SK-N-SH (cell line): ENCODE measurements at regions not wholly inside any gene's neighbourhood (a gene's known extent, or its start where the extent isn't known, plus 50 kb on each side); places are given as distances from the start of the nearest gene placed in this dataset.

ENCODE experiments used
- CTCF ChIA-PET: fragments of 300-600, 350-600 bp; formaldehyde crosslinking; extraction: SDS; loops from one replicate; lab custom pipeline; 2021; lab: Yijun Ruan, JAX
- POLR2A ChIA-PET: fragments of 350-600 bp; sonication (Branson Sonifier 250); formaldehyde crosslinking; extraction: SDS; loops from one replicate; lab custom pipeline; 2020; ENCODE audit warnings: antibody characterized with exemption, inconsistent platforms; lab: Yijun Ruan, JAX
- DNase-seq: peaks from one replicate; pipeline ENCODE4 v3.0.0; 2012
- H2AFZ ChIP-seq: fragments of 200-600 bp; sonication (generic); 2 replicates; pipeline ENCODE4 v1.8.1; 2016; ENCODE audit warnings: antibody characterized with exemption, mild to moderate bottlenecking, low read depth
- H3F3A ChIP-seq: fragments of 200-600 bp; sonication (generic); replicated peaks from 2 replicates; pipeline ENCODE3; 2016; ENCODE audit warnings: antibody characterized with exemption, mild to moderate bottlenecking; ENCODE audit not compliant: insufficient read depth
- H3K27ac ChIP-seq, 2 experiments: fragments of 200-500 bp in 1 of 2; fragments of 200-600 bp in 1 of 2; sonication (Bioruptor generic) in 1 of 2; sonication (generic), shearing (Covaris generic) in 1 of 2; 2 replicates each; pipeline versions ENCODE4 v1.5.1 to v1.6.1; 2014 to 2016; ENCODE audit warnings: low read depth in 2 of 2, inconsistent platforms in 1 of 2, low read length in 1 of 2, mild to moderate bottlenecking in 1 of 2, mixed read lengths in 1 of 2
- H3K27me3 ChIP-seq: fragments of 200-600 bp; sonication (generic), shearing (Covaris generic); 2 replicates; pipeline ENCODE4 v1.6.1; 2016; ENCODE audit warnings: mixed run types; ENCODE audit not compliant: insufficient read depth
- H3K36me3 ChIP-seq, 2 experiments: fragments of 200-500 bp in 1 of 2; fragments of 200-600 bp in 1 of 2; sonication (Bioruptor generic) in 1 of 2; sonication (generic) in 1 of 2; replicated peaks in 1 of 2; 2 replicates each; pipeline versions ENCODE3 to v1.5.1; 2014 to 2016; ENCODE audit warnings: low read length in 1 of 2, mild to moderate bottlenecking in 1 of 2; ENCODE audit not compliant: insufficient read depth in 2 of 2, control insufficient read depth in 1 of 2
- H3K4me1 ChIP-seq, 2 experiments: fragments of 200-500 bp in 1 of 2; fragments of 200-600 bp in 1 of 2; sonication (Bioruptor generic) in 1 of 2; sonication (generic), shearing (Covaris generic) in 1 of 2; 2 replicates each; pipeline versions ENCODE4 v1.5.1 to v1.6.1; 2014 to 2016; ENCODE audit warnings: low read depth in 1 of 2, low read length in 1 of 2, mixed run types in 1 of 2; ENCODE audit not compliant: insufficient read depth in 2 of 2, control insufficient read depth in 1 of 2
- H3K4me2 ChIP-seq: fragments of 200-600 bp; sonication (generic), shearing (Covaris generic); 2 replicates; pipeline ENCODE4 v1.6.1; 2017; ENCODE audit warnings: mixed run types
- H3K4me3 ChIP-seq, 2 experiments: fragments of 200-500 bp in 1 of 2; fragments of 200-600 bp in 1 of 2; sonication (Bioruptor generic) in 1 of 2; sonication (generic), shearing (Covaris generic) in 1 of 2; 2 replicates each; pipeline versions ENCODE4 v1.5.1 to v1.8.1; 2014 to 2016; ENCODE audit warnings: low read depth in 2 of 2, inconsistent platforms in 1 of 2, low read length in 1 of 2, mild to moderate bottlenecking in 1 of 2, mixed read lengths in 1 of 2, moderate library complexity in 1 of 2
- H3K79me2 ChIP-seq: fragments of 200-600 bp; sonication (generic); 2 replicates; pipeline ENCODE4 v1.8.1; 2017; ENCODE audit warnings: mild to moderate bottlenecking; ENCODE audit not compliant: insufficient read depth
- H3K9ac ChIP-seq: fragments of 200-600 bp; sonication (generic); 2 replicates; pipeline ENCODE4 v1.6.1; 2017; ENCODE audit warnings: mixed run types
- H3K9me2 ChIP-seq: fragments of 200-600 bp; sonication (generic); 2 replicates; pipeline ENCODE4 v1.6.1; 2017; ENCODE audit warnings: mixed run types
- H3K9me3 ChIP-seq: fragments of 200-600 bp; sonication (generic); 2 replicates; pipeline ENCODE4 v1.6.1; 2017; ENCODE audit warnings: mixed run types, mild to moderate bottlenecking, moderate library complexity
- H4K20me1 ChIP-seq: fragments of 200-600 bp; sonication (generic); 2 replicates; pipeline ENCODE4 v1.6.1; 2017; ENCODE audit warnings: mild to moderate bottlenecking, mixed run types; ENCODE audit not compliant: insufficient read depth
- EZH2phosphoT487 ChIP-seq: fragments of 200-600 bp; sonication (generic); IDR thresholded peaks from 2 replicates; pipeline ENCODE4 v1.6.1; 2017; ENCODE audit warnings: low read depth, mixed run types, mild to moderate bottlenecking, antibody characterized with exemption, moderate library complexity, borderline replicate concordance
- FOSL2 ChIP-seq: IDR thresholded peaks from 2 replicates; pipeline ENCODE4 v1.4.0; 2012; ENCODE audit warnings: low read depth, mild to moderate bottlenecking, moderate library complexity, borderline replicate concordance
- FOXJ3 ChIP-seq: sonication (generic); formaldehyde crosslinking; IDR thresholded peaks from 2 replicates; pipeline ENCODE4 v1.5.1; 2020; ENCODE audit warnings: mild to moderate bottlenecking, missing genetic modification reagents
- FOXM1 ChIP-seq: IDR thresholded peaks from 2 replicates; pipeline ENCODE4 v1.4.0; 2012; ENCODE audit warnings: low read depth, mild to moderate bottlenecking
- IRF3 ChIP-seq: fragments of 150-350 bp; IDR thresholded peaks from 2 replicates; pipeline ENCODE4 v1.6.1; 2016; ENCODE audit warnings: mild to moderate bottlenecking, low read depth, low read length
- MAX ChIP-seq: IDR thresholded peaks from 2 replicates; pipeline ENCODE4 v1.4.0; 2012; ENCODE audit warnings: low read depth
- MEF2A ChIP-seq: IDR thresholded peaks from 2 replicates; pipeline ENCODE4 v1.4.0; 2012; ENCODE audit warnings: low read depth, borderline replicate concordance
- NFIC ChIP-seq: IDR thresholded peaks from 2 replicates; pipeline ENCODE4 v1.4.0; 2012; ENCODE audit warnings: borderline replicate concordance
- REST ChIP-seq: IDR thresholded peaks from 2 replicates; pipeline ENCODE4 v1.6.1; 2012; ENCODE audit warnings: mild to moderate bottlenecking, low read depth, low read length, moderate library complexity
- TAF1 ChIP-seq: IDR thresholded peaks from 2 replicates; pipeline ENCODE4 v1.6.1; 2012; ENCODE audit warnings: low read depth, mild to moderate bottlenecking, low read length, moderate library complexity, borderline replicate concordance
- USF1 ChIP-seq: IDR thresholded peaks from 2 replicates; pipeline ENCODE4 v1.4.0; 2012; ENCODE audit warnings: low read depth, borderline replicate concordance
- YY1 ChIP-seq: IDR thresholded peaks from 2 replicates; pipeline ENCODE4 v1.4.0; 2012; ENCODE audit warnings: low read depth, mild to moderate bottlenecking
- WGBS: methylation state at CpG from one replicate; pipeline ENCODE4 v1.1.6; 2017; ENCODE audit warnings: low lambda C conversion rate; 5-methylcytosine and 5-hydroxymethylcytosine counted together

- Histone ChIP-seq H3K27me3 (no peaks in the 10 kb centered on the region), H3F3A (no peaks in the 10 kb centered on the region), H3K27ac (no peak overlapping the region), H3K4me1 (peaks cover 0 to 16% of the 10 kb centered on the region in 2 experiments; a peak in 2 of 4 replicates), H3K9me3 (no peaks in the 10 kb centered on the region), H4K20me1 (no peaks in the 10 kb centered on the region), H3K9ac (no peak overlapping the region), H2AFZ (no peak overlapping the region), H3K36me3 (no peaks in the 10 kb centered on the region), H3K9me2 (no peaks in the 10 kb centered on the region), H3K4me2 (no peak overlapping the region), H3K4me3 (no peak overlapping the region), H3K79me2 (no peaks in the 10 kb centered on the region)
- 27% methylated on average over 1 of the region's 1 CpG for WGBS
- no peak for DNase-seq
- CTCF ChIA-PET, result interaction anchor here (2.4 kb wide), 1 partner anchor 221 kb away, joined by 9 read pairs; no protein-coding TSS in a partner anchor
- no peak for TF ChIP-seq EZH2phosphoT487
- no peak for TF ChIP-seq NFIC
- no peak for TF ChIP-seq FOSL2
- TF ChIP-seq MEF2A, result no peak
- no peak for TF ChIP-seq REST
- TF ChIP-seq YY1, result no peak
- TF ChIP-seq FOXJ3 (CRISPR knock-in tag), result no peak
- TF ChIP-seq TAF1, result no peak
- TF ChIP-seq MAX, result no peak
- TF ChIP-seq USF1, result no peak
- TF ChIP-seq FOXM1, result no peak
- no peak for TF ChIP-seq IRF3
- POLR2A ChIA-PET, result no interaction called here
Observed at GRCh38 chr21:32087447-32087846, 191.4 kb downstream of the MIS18A start.
